Tibial nerve (tissue), 4 donors: ENCODE measurements at regions not wholly inside any gene's neighbourhood (a gene's known extent, or its start where the extent isn't known, plus 50 kb on each side); places are given as distances from the start of the nearest gene placed in this dataset.

Experiments used
- EP300 ChIP-seq, 2 donors: sonication (generic); formaldehyde crosslinking; IDR thresholded peaks; one replicate each; pipeline ENCODE4 v1.6.1; 2017; ENCODE audit warnings: antibody characterized with exemption in 2 of 2, mild to moderate bottlenecking in 1 of 2
- POLR2A ChIP-seq, 2 donors: fragments of 450-650 bp; IDR thresholded peaks; one replicate each; pipeline ENCODE4 v1.6.1; 2017; ENCODE audit warnings: antibody characterized with exemption in 2 of 2, mild to moderate bottlenecking in 2 of 2, moderate library complexity in 2 of 2
- TF ChIP-seq, protein P1 (sequence below), 5 experiments: fragments of 200-600 bp in 3 of 5; fragments of 450-650 bp in 2 of 5; sonication (generic) in 3 of 5; IDR thresholded peaks; one replicate each; pipeline ENCODE4 v1.5.1; 2016 to 2019; ENCODE audit warnings: antibody characterized with exemption in 5 of 5, mild to moderate bottlenecking in 3 of 5, moderate library complexity in 2 of 5

DNA sequence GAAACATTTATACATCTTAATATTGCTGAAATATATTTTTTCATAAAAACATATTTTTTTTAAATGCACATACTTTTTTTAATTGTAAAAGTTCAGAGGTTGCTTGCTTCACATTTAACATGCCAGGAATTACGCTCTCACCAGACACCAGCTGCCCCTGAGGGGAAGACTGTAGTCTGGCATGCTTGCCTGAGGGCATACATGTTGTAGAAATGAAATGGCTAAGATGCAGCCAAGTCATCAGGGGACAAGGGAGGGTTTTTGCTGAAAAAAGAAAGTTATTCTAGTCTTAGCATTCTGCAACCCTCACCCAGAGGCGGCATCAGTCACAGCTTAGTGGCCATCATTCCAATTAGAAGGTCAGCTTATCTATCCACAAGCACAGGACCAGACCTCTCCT is 426.7 kb upstream of the FTMT start:
- TF ChIP-seq, protein P1, sequence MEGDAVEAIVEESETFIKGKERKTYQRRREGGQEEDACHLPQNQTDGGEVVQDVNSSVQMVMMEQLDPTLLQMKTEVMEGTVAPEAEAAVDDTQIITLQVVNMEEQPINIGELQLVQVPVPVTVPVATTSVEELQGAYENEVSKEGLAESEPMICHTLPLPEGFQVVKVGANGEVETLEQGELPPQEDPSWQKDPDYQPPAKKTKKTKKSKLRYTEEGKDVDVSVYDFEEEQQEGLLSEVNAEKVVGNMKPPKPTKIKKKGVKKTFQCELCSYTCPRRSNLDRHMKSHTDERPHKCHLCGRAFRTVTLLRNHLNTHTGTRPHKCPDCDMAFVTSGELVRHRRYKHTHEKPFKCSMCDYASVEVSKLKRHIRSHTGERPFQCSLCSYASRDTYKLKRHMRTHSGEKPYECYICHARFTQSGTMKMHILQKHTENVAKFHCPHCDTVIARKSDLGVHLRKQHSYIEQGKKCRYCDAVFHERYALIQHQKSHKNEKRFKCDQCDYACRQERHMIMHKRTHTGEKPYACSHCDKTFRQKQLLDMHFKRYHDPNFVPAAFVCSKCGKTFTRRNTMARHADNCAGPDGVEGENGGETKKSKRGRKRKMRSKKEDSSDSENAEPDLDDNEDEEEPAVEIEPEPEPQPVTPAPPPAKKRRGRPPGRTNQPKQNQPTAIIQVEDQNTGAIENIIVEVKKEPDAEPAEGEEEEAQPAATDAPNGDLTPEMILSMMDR (IDR thresholded peaks at IDR 0.05), result no peak
- TF ChIP-seq POLR2A (IDR thresholded peaks at IDR 0.05), result no peak
- TF ChIP-seq EP300 (IDR thresholded peaks at IDR 0.05), result no peak
